Right lobe of liver (tissue), 4 donors: ENCODE measurements at regions not wholly inside any gene's neighbourhood (a gene's known extent, or its start where the extent isn't known, plus 50 kb on each side); places are given as distances from the start of the nearest gene placed in this dataset.

Experiments
- CTCF ChIP-seq, 4 donors: fragments of 200-600 bp in 3 of 4; fragments of 450-650 bp in 1 of 4; IDR thresholded peaks; one replicate each; pipeline versions ENCODE4 v1.5.1 to v1.8.0; 2016 to 2022; ENCODE audit warnings: antibody characterized with exemption in 4 of 4, mild to moderate bottlenecking in 2 of 4
- POLR2A ChIP-seq: fragments of 450-650 bp; IDR thresholded peaks from one replicate; pipeline ENCODE4 v1.6.1; 2017; ENCODE audit warnings: antibody characterized with exemption, mild to moderate bottlenecking
- donor health status: DM: no; HTN: no; CAD: no.
- donor health status: DM: no; HTN: no; CAD: no.
- donor health status: DM: no; HTN: yes; CAD: no.

- TF ChIP-seq POLR2A (no peak), CTCF (IDR thresholded peaks at IDR 0.05) (no peak)
Measured at GRCh38 chr6:121539439-121539838, 104.0 kb downstream of the GJA1 start.
